ENCODE measurements at regions not wholly inside any gene's neighbourhood (a gene's known extent, or its start where the extent isn't known, plus 50 kb on each side); places are given as distances from the start of the nearest gene placed in this dataset.

DNA sequence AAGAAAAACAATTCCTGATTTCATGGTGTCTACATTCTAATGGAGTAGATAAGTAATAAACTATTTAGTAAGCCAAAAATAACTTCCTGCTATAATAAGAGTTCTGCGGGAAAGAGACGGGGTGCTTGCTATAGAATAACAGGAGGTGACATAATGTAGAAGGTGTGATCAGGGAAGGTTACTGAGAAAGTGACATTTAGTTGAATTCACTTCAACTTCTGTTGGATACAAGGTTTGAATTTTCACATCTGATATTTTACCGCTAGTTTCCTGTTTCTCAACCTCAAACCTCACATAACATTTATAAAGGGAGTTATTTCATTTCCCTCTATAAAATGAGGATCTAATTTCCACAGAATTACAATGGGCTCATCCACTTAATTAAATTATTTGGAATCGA, 102.3 kb upstream of the GBE1 start:
- H3K79me2 ChIP-seq, result no peaks in the 10 kb centered on the region
- TF ChIP-seq, protein P1, sequence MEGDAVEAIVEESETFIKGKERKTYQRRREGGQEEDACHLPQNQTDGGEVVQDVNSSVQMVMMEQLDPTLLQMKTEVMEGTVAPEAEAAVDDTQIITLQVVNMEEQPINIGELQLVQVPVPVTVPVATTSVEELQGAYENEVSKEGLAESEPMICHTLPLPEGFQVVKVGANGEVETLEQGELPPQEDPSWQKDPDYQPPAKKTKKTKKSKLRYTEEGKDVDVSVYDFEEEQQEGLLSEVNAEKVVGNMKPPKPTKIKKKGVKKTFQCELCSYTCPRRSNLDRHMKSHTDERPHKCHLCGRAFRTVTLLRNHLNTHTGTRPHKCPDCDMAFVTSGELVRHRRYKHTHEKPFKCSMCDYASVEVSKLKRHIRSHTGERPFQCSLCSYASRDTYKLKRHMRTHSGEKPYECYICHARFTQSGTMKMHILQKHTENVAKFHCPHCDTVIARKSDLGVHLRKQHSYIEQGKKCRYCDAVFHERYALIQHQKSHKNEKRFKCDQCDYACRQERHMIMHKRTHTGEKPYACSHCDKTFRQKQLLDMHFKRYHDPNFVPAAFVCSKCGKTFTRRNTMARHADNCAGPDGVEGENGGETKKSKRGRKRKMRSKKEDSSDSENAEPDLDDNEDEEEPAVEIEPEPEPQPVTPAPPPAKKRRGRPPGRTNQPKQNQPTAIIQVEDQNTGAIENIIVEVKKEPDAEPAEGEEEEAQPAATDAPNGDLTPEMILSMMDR (IDR thresholded peaks at IDR 0.05), result no peak
- H3K4me3 ChIP-seq (ENCODE audit: low read depth, low read length), result no peak overlapping the region
- H3K9ac ChIP-seq, result no peak overlapping the region
- H3K9me3 ChIP-seq (ENCODE audit: control insufficient read depth, low read length), result no peaks in the 10 kb centered on the region
- H2AFZ ChIP-seq, result no peak overlapping the region
- H3K27ac ChIP-seq, result no peak overlapping the region
- H3K4me2 ChIP-seq (ENCODE audit: low read length), result no peak overlapping the region
- H3K27me3 ChIP-seq (ENCODE audit: control insufficient read depth, insufficient read depth, low read length), result no peaks in the 10 kb centered on the region
- no peaks in the 10 kb centered on the region for H3K4me1 ChIP-seq
- no peaks in the 10 kb centered on the region for H3K36me3 ChIP-seq (ENCODE audit: control insufficient read depth, insufficient read depth, low read length)

DNA sequence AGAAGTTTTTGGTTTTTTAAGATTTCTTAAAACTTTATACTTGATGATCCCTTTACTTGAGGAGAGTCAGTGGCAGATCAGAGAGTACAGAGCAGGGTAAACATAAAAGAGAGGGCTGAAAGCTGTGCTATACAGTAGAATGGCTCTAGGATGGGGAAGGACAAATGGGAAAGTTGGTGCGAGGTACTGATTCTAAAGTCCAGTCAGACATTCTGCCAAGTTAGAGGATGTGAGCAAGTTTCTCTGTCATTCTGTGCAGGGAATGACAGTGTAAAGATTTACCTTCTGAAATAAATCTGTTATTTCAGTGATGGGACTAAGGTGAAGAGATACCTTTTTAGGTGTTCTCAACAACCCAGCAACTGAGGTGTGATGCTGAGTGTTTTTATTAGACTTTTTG, 100.1 kb upstream of the GBE1 start:
- no peak overlapping the region for H3K4me3 ChIP-seq (ENCODE audit: low read depth, low read length)
- no peaks in the 10 kb centered on the region for H3K4me1 ChIP-seq
- H2AFZ ChIP-seq, result no peak overlapping the region
- TF ChIP-seq, protein P1 (IDR thresholded peaks at IDR 0.05), result no peak
- H3K27me3 ChIP-seq (ENCODE audit: control insufficient read depth, insufficient read depth, low read length), result no peaks in the 10 kb centered on the region
- H3K4me2 ChIP-seq (ENCODE audit: low read length), result no peak overlapping the region
- no peaks in the 10 kb centered on the region for H3K36me3 ChIP-seq (ENCODE audit: control insufficient read depth, insufficient read depth, low read length)
- no peaks in the 10 kb centered on the region for H3K79me2 ChIP-seq
- H3K27ac ChIP-seq, result no peak overlapping the region
- H3K9me3 ChIP-seq (ENCODE audit: control insufficient read depth, low read length), result no peaks in the 10 kb centered on the region
- no peak overlapping the region for H3K9ac ChIP-seq

GRCh38 chr3:81859524-81859923, 98.1 kb upstream of the GBE1 start:
- Histone ChIP-seq H3K4me2 (ENCODE audit: low read length) (no peak overlapping the region), H3K27me3 (ENCODE audit: control insufficient read depth, insufficient read depth, low read length) (no peaks in the 10 kb centered on the region), H3K79me2 (no peaks in the 10 kb centered on the region), H3K4me3 (ENCODE audit: low read depth, low read length) (no peak overlapping the region), H3K27ac (no peak overlapping the region), H2AFZ (no peak overlapping the region), H3K36me3 (ENCODE audit: control insufficient read depth, insufficient read depth, low read length) (no peaks in the 10 kb centered on the region), H3K9me3 (ENCODE audit: control insufficient read depth, low read length) (no peaks in the 10 kb centered on the region), H3K4me1 (no peaks in the 10 kb centered on the region), H3K9ac (no peak overlapping the region)
- TF ChIP-seq, protein P1 (IDR thresholded peaks at IDR 0.05), result no peak

GRCh38 chr3:81853431-81853830, 92.0 kb upstream of the GBE1 start:
- no peaks in the 10 kb centered on the region for H3K9me3 ChIP-seq (ENCODE audit: control insufficient read depth, low read length)
- TF ChIP-seq, protein P1 (IDR thresholded peaks at IDR 0.05), result no peak
- H3K9ac ChIP-seq, result no peak overlapping the region
- no peak overlapping the region for H2AFZ ChIP-seq
- H3K4me2 ChIP-seq (ENCODE audit: low read length), result no peak overlapping the region
- H3K36me3 ChIP-seq (ENCODE audit: control insufficient read depth, insufficient read depth, low read length), result no peaks in the 10 kb centered on the region
- H3K4me3 ChIP-seq (ENCODE audit: low read depth, low read length), result no peak overlapping the region
- no peaks in the 10 kb centered on the region for H3K4me1 ChIP-seq
- H3K79me2 ChIP-seq, result no peaks in the 10 kb centered on the region
- H3K27ac ChIP-seq, result no peak overlapping the region
- H3K27me3 ChIP-seq (ENCODE audit: control insufficient read depth, insufficient read depth, low read length), result no peaks in the 10 kb centered on the region

GRCh38 chr3:81851176-81851575, 89.7 kb upstream of the GBE1 start:
- Histone ChIP-seq H3K36me3 (ENCODE audit: control insufficient read depth, insufficient read depth, low read length) (no peaks in the 10 kb centered on the region), H3K4me2 (ENCODE audit: low read length) (no peak overlapping the region), H2AFZ (no peak overlapping the region), H3K27me3 (ENCODE audit: control insufficient read depth, insufficient read depth, low read length) (no peaks in the 10 kb centered on the region), H3K9me3 (ENCODE audit: control insufficient read depth, low read length) (no peaks in the 10 kb centered on the region), H3K27ac (no peak overlapping the region), H3K9ac (no peak overlapping the region), H3K4me3 (ENCODE audit: low read depth, low read length) (no peak overlapping the region), H3K4me1 (no peaks in the 10 kb centered on the region), H3K79me2 (no peaks in the 10 kb centered on the region)
- TF ChIP-seq, protein P1 (IDR thresholded peaks at IDR 0.05), result no peak
